SK-N-MC (cell line): ENCODE measurements at regions not wholly inside any gene's neighbourhood (a gene's known extent, or its start where the extent isn't known, plus 50 kb on each side); places are given as distances from the start of the nearest gene placed in this dataset.

Source experiments
- EZH2 ChIP-seq: fragments of 200-600 bp; sonication (generic); IDR thresholded peaks from one replicate; pipeline ENCODE4 v1.6.1; 2017; ENCODE audit warnings: antibody characterized with exemption
- FOXP2 ChIP-seq: optimal IDR thresholded peaks from 2 replicates; pipeline ENCODE3; 2011; ENCODE audit warnings: mild to moderate bottlenecking, moderate library complexity; ENCODE audit not compliant: insufficient read depth; ENCODE audit errors: extremely low read length, control extremely low read depth
- POLR2AphosphoS5 ChIP-seq: IDR thresholded peaks from 2 replicates; pipeline ENCODE4 v1.6.1; 2012; ENCODE audit warnings: mild to moderate bottlenecking, low read depth, low read length, borderline replicate concordance

DNA sequence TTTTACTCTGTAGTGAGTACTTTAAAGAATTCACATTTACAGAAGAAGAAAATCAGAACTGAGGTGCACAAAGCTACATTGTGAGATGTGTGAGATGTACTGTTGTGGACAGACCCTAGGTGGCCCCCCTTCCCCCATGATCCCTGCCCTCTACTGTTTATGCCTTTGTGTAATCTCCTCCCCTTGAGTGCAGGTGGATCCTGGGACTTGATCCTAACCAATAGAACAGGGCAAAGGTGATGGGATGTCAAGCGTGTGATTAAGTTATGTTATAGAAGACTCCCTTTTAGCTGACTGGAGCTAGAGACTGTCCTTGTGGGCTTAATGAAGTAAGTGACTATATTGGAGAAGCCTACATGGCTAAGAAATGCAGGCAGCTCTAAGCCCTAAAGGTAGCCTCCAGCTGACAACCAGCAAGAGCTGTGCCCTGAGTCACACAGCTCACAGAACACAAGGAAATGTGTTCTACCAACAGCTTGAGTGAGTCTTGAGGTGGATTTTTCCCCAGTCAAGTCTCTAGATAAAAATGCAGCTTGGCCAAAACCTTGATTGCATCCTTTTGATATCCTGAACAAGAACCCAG, 225.2 kb upstream of the LEF1 start:
- no peak for TF ChIP-seq EZH2
- TF ChIP-seq POLR2AphosphoS5, result no peak
- TF ChIP-seq FOXP2, result no peak
